LNCaP clone FGC (cell line): ENCODE measurements at regions not wholly inside any gene's neighbourhood (a gene's known extent, or its start where the extent isn't known, plus 50 kb on each side); places are given as distances from the start of the nearest gene placed in this dataset.
A peak's percentile ranks its signal among the peaks of the same experiment; 100 is the strongest.

Source experiments
- DNase-seq: peaks from one replicate; pipeline ENCODE4 v3.0.0-alpha.2; 2011; ENCODE audit warnings: low read depth
- H3K4me3 ChIP-seq: 2 replicates; pipeline ENCODE4 v1.5.1; 2011; ENCODE audit warnings: mild to moderate bottlenecking, low read depth, low read length, control low read depth
- CTCF ChIP-seq: IDR thresholded peaks from 2 replicates; pipeline ENCODE4 v1.5.1; 2012; ENCODE audit warnings: mild to moderate bottlenecking; ENCODE audit not compliant: control insufficient read depth, insufficient read depth; ENCODE audit errors: extremely low read depth

GRCh38 chr17:45645330-45645729, 138.8 kb upstream of the CRHR1 start:
- no peak for TF ChIP-seq CTCF
- H3K4me3 ChIP-seq: no peak overlapping the region
- DNase-seq: no peak

- H3K4me3 ChIP-seq: no peak overlapping the region
- no peak for DNase-seq
- TF ChIP-seq CTCF: no peak
Measured at GRCh38 chr17:45646288-45646988, 137.7 kb upstream of the CRHR1 start.

GRCh38 chr17:45648642-45649041, 135.5 kb upstream of the CRHR1 start:
- no peak for DNase-seq
- H3K4me3 ChIP-seq: no peak overlapping the region
- peak; percentile 15; the same call in 1 of the 2 replicates for TF ChIP-seq CTCF

GRCh38 chr17:45649796-45650195, 134.3 kb upstream of the CRHR1 start:
- no peak for DNase-seq
- H3K4me3 ChIP-seq: no peak overlapping the region
- no peak for TF ChIP-seq CTCF

GRCh38 chr17:45650561-45650960, 133.6 kb upstream of the CRHR1 start:
- TF ChIP-seq CTCF: no peak
- H3K4me3 ChIP-seq: no peak overlapping the region
- no peak for DNase-seq

GRCh38 chr17:45651145-45651709, 132.9 kb upstream of the CRHR1 start:
- no peak for TF ChIP-seq CTCF
- no peak overlapping the region for H3K4me3 ChIP-seq
- DNase-seq: no peak

GRCh38 chr17:45653616-45654015, 130.5 kb upstream of the CRHR1 start:
- no peak for TF ChIP-seq CTCF
- no peak for DNase-seq
- H3K4me3 ChIP-seq: no peak overlapping the region
